ENCODE measurements at regions not wholly inside any gene's neighbourhood (a gene's known extent, or its start where the extent isn't known, plus 50 kb on each side); places are given as distances from the start of the nearest gene placed in this dataset.

DNA sequence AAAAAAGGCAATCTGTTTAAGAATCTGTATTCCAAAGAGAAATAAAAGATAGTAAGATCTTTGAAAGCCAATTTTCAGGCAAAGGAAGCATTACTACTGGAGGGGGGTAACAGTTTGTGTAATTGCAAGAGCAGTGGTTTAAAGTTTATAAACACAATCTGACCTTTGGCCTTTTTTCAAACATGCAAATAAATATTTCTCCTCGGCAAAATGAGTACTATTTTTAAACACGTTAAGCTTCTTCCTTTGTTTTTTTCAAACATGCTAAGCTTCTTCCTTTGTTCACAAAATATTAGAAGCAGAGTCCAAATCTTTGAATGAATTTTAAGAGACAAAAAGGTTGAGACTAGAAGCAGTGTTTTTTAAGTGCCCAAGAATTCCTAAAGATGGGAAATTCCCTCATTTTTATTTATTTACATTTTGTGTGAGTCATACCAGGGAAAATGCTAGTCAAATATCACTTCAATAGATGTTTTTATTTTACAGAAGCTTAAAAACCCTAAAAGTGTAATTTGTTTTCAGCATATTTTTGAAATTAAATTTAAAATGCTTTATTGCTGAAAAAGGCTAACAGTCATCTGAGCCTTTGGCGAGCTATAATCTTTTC is 229.3 kb downstream of the GPR37 start:
- TF ChIP-seq ZNF121 (CRISPR knock-in tag; IDR thresholded peaks at IDR 0.05) (no peak), NFATC4 (CRISPR knock-in tag; IDR thresholded peaks at IDR 0.05) (no peak), SP1 (CRISPR knock-in tag; conservative IDR thresholded peaks at IDR 0.05) (no peak), NR2C2 (CRISPR knock-in tag; IDR thresholded peaks at IDR 0.05) (no peak), TCF7 (CRISPR knock-in tag; IDR thresholded peaks at IDR 0.05; ENCODE audit: low read depth) (no peak), ZNF138 (CRISPR knock-in tag; conservative IDR thresholded peaks at IDR 0.05) (no peak), GTF2I (CRISPR knock-in tag; conservative IDR thresholded peaks at IDR 0.05) (no peak), ETV6 (CRISPR knock-in tag; IDR thresholded peaks at IDR 0.05) (no peak)
- TF ChIP-seq, protein P1, sequence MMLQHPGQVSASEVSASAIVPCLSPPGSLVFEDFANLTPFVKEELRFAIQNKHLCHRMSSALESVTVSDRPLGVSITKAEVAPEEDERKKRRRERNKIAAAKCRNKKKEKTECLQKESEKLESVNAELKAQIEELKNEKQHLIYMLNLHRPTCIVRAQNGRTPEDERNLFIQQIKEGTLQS (CRISPR knock-in tag; conservative IDR thresholded peaks at IDR 0.05) = no peak
- TF ChIP-seq, protein P2, sequence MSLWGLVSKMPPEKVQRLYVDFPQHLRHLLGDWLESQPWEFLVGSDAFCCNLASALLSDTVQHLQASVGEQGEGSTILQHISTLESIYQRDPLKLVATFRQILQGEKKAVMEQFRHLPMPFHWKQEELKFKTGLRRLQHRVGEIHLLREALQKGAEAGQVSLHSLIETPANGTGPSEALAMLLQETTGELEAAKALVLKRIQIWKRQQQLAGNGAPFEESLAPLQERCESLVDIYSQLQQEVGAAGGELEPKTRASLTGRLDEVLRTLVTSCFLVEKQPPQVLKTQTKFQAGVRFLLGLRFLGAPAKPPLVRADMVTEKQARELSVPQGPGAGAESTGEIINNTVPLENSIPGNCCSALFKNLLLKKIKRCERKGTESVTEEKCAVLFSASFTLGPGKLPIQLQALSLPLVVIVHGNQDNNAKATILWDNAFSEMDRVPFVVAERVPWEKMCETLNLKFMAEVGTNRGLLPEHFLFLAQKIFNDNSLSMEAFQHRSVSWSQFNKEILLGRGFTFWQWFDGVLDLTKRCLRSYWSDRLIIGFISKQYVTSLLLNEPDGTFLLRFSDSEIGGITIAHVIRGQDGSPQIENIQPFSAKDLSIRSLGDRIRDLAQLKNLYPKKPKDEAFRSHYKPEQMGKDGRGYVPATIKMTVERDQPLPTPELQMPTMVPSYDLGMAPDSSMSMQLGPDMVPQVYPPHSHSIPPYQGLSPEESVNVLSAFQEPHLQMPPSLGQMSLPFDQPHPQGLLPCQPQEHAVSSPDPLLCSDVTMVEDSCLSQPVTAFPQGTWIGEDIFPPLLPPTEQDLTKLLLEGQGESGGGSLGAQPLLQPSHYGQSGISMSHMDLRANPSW (CRISPR knock-in tag; conservative IDR thresholded peaks at IDR 0.05; ENCODE audit: low read depth) = no peak
- TF ChIP-seq, protein P3, sequence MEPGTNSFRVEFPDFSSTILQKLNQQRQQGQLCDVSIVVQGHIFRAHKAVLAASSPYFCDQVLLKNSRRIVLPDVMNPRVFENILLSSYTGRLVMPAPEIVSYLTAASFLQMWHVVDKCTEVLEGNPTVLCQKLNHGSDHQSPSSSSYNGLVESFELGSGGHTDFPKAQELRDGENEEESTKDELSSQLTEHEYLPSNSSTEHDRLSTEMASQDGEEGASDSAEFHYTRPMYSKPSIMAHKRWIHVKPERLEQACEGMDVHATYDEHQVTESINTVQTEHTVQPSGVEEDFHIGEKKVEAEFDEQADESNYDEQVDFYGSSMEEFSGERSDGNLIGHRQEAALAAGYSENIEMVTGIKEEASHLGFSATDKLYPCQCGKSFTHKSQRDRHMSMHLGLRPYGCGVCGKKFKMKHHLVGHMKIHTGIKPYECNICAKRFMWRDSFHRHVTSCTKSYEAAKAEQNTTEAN (CRISPR knock-in tag; IDR thresholded peaks at IDR 0.05) = no peak
- Mint-ChIP-seq H3K4me3 (no peak overlapping the region), H3K36me3 (no peaks in the 10 kb centered on the region), H3K27me3 (ENCODE audit: low read depth) (no peaks in the 10 kb centered on the region), H3K4me1 (no peaks in the 10 kb centered on the region; the same call in 1 of the 2 replicates), H3K9me3 (no peaks in the 10 kb centered on the region), H3K27ac (no peak overlapping the region)
- POLR2A ChIA-PET = no interaction called here
- ATAC-seq (no peak), DNase-seq (ENCODE audit: low spot score) (no peak)
- CTCF ChIA-PET = no interaction called here

DNA sequence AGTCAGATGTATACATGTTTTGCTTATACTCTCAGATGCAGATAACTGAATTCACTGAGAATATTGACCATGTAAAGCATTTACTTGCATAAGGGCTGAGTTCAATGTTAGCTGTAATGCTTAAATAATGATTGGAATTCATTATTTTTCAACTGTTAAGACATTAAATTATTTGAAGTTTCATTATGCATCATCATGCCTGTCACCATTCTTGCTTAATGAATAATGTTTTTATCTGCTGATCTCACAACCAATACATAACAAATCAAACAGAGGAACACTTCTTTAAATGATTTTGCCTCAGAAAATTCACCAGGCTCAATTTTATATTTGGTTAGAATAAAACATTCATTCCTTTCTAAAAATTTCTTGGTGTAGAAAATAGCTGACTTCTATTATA is 233.4 kb downstream of the GPR37 start:
- ChIA-PET CTCF (no interaction called here), POLR2A (no interaction called here)
- Mint-ChIP-seq H3K27me3 (ENCODE audit: low read depth) (no peaks in the 10 kb centered on the region), H3K27ac (no peak overlapping the region), H3K4me1 (no peaks in the 10 kb centered on the region; the same call in 1 of the 2 replicates), H3K4me3 (no peak overlapping the region), H3K9me3 (peaks cover 31% of the 10 kb centered on the region), H3K36me3 (peaks cover 22% of the 10 kb centered on the region)
- DNase-seq (ENCODE audit: low spot score) = no peak
- TF ChIP-seq MXD4 (CRISPR knock-in tag; IDR thresholded peaks at IDR 0.05; ENCODE audit: borderline replicate concordance) (no peak), SOX15 (CRISPR knock-in tag; IDR thresholded peaks at IDR 0.05) (no peak), RELA (CRISPR knock-in tag; IDR thresholded peaks at IDR 0.05; ENCODE audit: borderline replicate concordance) (no peak)
- TF ChIP-seq, protein P4, sequence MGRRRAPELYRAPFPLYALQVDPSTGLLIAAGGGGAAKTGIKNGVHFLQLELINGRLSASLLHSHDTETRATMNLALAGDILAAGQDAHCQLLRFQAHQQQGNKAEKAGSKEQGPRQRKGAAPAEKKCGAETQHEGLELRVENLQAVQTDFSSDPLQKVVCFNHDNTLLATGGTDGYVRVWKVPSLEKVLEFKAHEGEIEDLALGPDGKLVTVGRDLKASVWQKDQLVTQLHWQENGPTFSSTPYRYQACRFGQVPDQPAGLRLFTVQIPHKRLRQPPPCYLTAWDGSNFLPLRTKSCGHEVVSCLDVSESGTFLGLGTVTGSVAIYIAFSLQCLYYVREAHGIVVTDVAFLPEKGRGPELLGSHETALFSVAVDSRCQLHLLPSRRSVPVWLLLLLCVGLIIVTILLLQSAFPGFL (CRISPR knock-in tag; IDR thresholded peaks at IDR 0.05; ENCODE audit: borderline replicate concordance) = no peak
- no peak for ATAC-seq

DNA sequence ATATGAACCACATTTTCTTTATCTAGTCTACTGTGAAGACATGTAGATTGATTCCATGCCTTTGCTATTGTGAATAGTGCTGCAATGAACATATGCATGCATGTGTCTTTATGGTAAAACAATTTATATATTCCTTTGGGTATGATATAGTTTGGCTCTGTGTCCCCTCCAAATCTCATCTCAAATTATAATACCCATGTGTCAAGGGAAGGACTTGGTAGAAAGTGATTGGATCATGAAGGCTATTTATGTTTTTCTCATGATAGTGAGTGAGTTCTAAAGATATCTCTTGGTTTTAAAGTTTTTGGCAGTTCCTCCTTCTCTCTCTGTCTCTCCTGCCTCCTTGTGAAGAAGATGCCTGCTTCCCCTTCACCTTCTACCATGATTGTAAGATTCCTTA is 248.7 kb downstream of the GPR37 start:
- ChIA-PET POLR2A (no interaction called here), CTCF (no interaction called here)
- no peak overlapping the region for H3K4me3 Mint-ChIP-seq
- no peak for TF ChIP-seq RORB (CRISPR knock-in tag; IDR thresholded peaks at IDR 0.05)
- TF ChIP-seq, protein P5, sequence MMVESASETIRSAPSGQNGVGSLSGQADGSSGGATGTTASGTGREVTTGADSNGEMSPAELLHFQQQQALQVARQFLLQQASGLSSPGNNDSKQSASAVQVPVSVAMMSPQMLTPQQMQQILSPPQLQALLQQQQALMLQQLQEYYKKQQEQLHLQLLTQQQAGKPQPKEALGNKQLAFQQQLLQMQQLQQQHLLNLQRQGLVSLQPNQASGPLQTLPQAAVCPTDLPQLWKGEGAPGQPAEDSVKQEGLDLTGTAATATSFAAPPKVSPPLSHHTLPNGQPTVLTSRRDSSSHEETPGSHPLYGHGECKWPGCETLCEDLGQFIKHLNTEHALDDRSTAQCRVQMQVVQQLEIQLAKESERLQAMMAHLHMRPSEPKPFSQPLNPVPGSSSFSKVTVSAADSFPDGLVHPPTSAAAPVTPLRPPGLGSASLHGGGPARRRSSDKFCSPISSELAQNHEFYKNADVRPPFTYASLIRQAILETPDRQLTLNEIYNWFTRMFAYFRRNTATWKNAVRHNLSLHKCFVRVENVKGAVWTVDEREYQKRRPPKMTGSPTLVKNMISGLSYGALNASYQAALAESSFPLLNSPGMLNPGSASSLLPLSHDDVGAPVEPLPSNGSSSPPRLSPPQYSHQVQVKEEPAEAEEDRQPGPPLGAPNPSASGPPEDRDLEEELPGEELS (CRISPR knock-in tag; IDR thresholded peaks at IDR 0.05) = no peak
- DNase-seq (ENCODE audit: low spot score) (no peak), ATAC-seq (no peak)
- H3K4me1 Mint-ChIP-seq = no peaks in the 10 kb centered on the region
- H3K9me3 Mint-ChIP-seq = peaks cover 11% of the 10 kb centered on the region
- H3K36me3 Mint-ChIP-seq = peaks cover 3% of the 10 kb centered on the region; the same call in 1 of the 2 replicates
- H3K27me3 Mint-ChIP-seq (ENCODE audit: low read depth) = no peaks in the 10 kb centered on the region
- H3K27ac Mint-ChIP-seq = no peak overlapping the region

Data from WTC11 (cell line).